ENCODE measurements at regions not wholly inside any gene's neighbourhood (a gene's known extent, or its start where the extent isn't known, plus 50 kb on each side); places are given as distances from the start of the nearest gene placed in this dataset.

- Histone ChIP-seq H3K27me3 (no peaks in the 10 kb centered on the region), H3K4me1 (no peaks in the 10 kb centered on the region), H3K4me3 (no peak overlapping the region), H3K36me3 (replicated peaks in 1 of 2; ENCODE audit: insufficient read depth in 1 of 2, low read depth in 2 of 2) (no peaks in the 10 kb centered on the region), H3K27ac (no peak overlapping the region), H3K9me3 (no peaks in the 10 kb centered on the region)
- 87 to 90% methylated on average over 3 of the region's 3 CpGs for WGBS, 2 donors
- ATAC-seq: no peak
- no peak for TF ChIP-seq POLR2A (IDR thresholded peaks at IDR 0.05)
- no peak for TF ChIP-seq CTCF (IDR thresholded peaks at IDR 0.05)
- no peak for DNase-seq
- intact Hi-C loops (cut with DNase I): no loop called here
These were observed 141.7 kb downstream of the NXNL2 start for GRCh38 chr9:88676644-88677043.

GRCh38 chr9:88678008-88678407, 143.0 kb downstream of the NXNL2 start:
- ATAC-seq (no peak), DNase-seq (no peak)
- WGBS, 2 donors: 78 to 80% methylated on average over 2 of the region's 2 CpGs
- H3K27me3 ChIP-seq: no peaks in the 10 kb centered on the region
- no peak overlapping the region for H3K4me3 ChIP-seq
- intact Hi-C loops (cut with DNase I): no loop called here
- H3K36me3 ChIP-seq (replicated peaks in 1 of 2; ENCODE audit: insufficient read depth in 1 of 2, low read depth in 2 of 2): no peaks in the 10 kb centered on the region
- H3K9me3 ChIP-seq: no peaks in the 10 kb centered on the region
- TF ChIP-seq POLR2A (IDR thresholded peaks at IDR 0.05) (no peak), CTCF (IDR thresholded peaks at IDR 0.05) (no peak)
- H3K4me1 ChIP-seq: no peaks in the 10 kb centered on the region
- H3K27ac ChIP-seq: no peak overlapping the region

GRCh38 chr9:88678431-88678830, 143.5 kb downstream of the NXNL2 start:
- no peaks in the 10 kb centered on the region for H3K9me3 ChIP-seq
- H3K4me3 ChIP-seq: no peak overlapping the region
- no peaks in the 10 kb centered on the region for H3K36me3 ChIP-seq (replicated peaks in 1 of 2; ENCODE audit: insufficient read depth in 1 of 2, low read depth in 2 of 2)
- no peak overlapping the region for H3K27ac ChIP-seq
- DNase-seq: no peak
- 85% methylated on average over 4 of the region's 4 CpGs for WGBS, 2 donors
- TF ChIP-seq POLR2A (IDR thresholded peaks at IDR 0.05): no peak
- TF ChIP-seq CTCF (IDR thresholded peaks at IDR 0.05): no peak
- intact Hi-C loops (cut with DNase I): no loop called here
- ATAC-seq: no peak
- H3K27me3 ChIP-seq: no peaks in the 10 kb centered on the region
- no peaks in the 10 kb centered on the region for H3K4me1 ChIP-seq

- 75 to 81% methylated on average over 4 to 5 of the region's 5 CpGs for WGBS, 2 donors
- H3K27me3 ChIP-seq: no peaks in the 10 kb centered on the region
- TF ChIP-seq CTCF (IDR thresholded peaks at IDR 0.05): no peak
- no peak for TF ChIP-seq POLR2A (IDR thresholded peaks at IDR 0.05)
These were observed 145.1 kb downstream of the NXNL2 start for GRCh38 chr9:88680041-88680440.

GRCh38 chr9:88680505-88681160, 145.7 kb downstream of the NXNL2 start:
- H3K27ac ChIP-seq: no peak overlapping the region
- no peaks in the 10 kb centered on the region for H3K36me3 ChIP-seq (replicated peaks in 1 of 2; ENCODE audit: insufficient read depth in 1 of 2, low read depth in 2 of 2)
- ATAC-seq: no peak
- H3K4me1 ChIP-seq: no peaks in the 10 kb centered on the region
- 80 to 81% methylated on average over 8 of the region's 8 CpGs for WGBS, 2 donors
- TF ChIP-seq CTCF (IDR thresholded peaks at IDR 0.05): no peak
- TF ChIP-seq POLR2A (IDR thresholded peaks at IDR 0.05): no peak
- H3K9me3 ChIP-seq: no peaks in the 10 kb centered on the region
- intact Hi-C loops (cut with DNase I): no loop called here
- no peaks in the 10 kb centered on the region for H3K27me3 ChIP-seq
- no peak overlapping the region for H3K4me3 ChIP-seq
- no peak for DNase-seq

More at GRCh38 chr9:88680041-88680440, 145.1 kb downstream of the NXNL2 start:
- Histone ChIP-seq H3K4me1 (no peaks in the 10 kb centered on the region), H3K36me3 (replicated peaks in 1 of 2; ENCODE audit: insufficient read depth in 1 of 2, low read depth in 2 of 2) (no peaks in the 10 kb centered on the region), H3K9me3 (no peaks in the 10 kb centered on the region), H3K27ac (no peak overlapping the region), H3K4me3 (no peak overlapping the region)
- ATAC-seq (no peak), DNase-seq (no peak)
- intact Hi-C loops (cut with DNase I): no loop called here

All from body of pancreas (tissue), 4 donors.